Dedifferentiated amniotic fluid mesenchymal stem cell (primary cell): ENCODE measurements at regions not wholly inside any gene's neighbourhood (a gene's known extent, or its start where the extent isn't known, plus 50 kb on each side); places are given as distances from the start of the nearest gene placed in this dataset.

ENCODE experiments used
- DNase-seq: peaks from one replicate; pipeline ENCODE4 v3.0.0-alpha.2; 2016; ENCODE audit errors: extremely low spot score

DNA sequence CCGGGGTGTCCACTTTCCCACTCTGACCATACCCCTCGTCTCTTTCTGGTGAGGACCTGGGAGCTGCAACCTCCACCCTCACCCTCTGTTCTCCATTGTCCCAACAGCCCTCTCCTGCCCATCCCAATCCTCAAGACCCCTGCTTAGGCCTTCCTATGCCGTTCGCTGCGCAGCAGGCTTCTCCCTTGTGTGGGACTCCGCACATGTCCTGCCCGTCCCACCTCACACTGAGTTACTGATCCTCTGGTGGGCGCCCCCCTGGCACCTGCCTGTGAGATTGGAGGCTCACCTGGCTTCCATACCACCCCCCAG is 119.5 kb upstream of the SNTG2 start:
- no peak for DNase-seq

DNA sequence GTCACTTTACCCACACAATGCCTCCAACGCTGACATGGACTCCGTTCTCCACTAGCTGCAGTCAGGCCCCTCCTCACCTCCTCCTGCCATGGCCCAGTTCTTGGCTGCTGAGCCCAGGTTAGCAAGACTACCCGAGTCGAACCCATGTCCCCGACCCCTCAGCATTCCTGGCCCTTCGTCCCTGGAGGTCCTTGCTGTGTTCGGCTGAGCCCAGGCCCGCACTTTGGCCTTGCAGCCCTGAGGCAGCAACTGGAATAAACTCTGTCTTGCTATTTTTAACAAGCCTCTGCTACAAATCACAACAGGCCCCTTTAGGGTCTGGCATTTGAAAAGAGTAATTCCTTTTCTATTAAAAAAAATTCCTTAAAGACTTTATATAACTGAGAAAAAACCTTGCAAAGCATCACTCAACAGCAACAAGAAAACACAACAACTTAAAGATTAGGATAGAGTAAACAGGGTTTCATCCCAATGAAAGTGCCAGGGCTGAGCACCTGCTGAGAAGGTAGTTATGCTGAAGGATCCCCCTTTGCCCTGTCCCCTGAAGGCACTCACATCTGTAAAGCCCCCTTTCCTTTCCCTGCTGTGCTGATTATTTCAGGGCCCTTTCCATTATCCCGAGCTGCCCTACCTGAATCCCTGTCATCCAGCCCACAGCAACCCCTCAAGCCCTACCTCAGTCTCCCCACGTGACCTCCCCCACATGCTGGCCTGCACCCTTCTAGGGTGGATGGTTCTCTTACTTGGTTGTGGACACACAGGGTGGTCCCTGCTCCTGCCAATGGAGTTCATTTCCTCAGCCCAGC is 120.0 kb upstream of the SNTG2 start:
- DNase-seq = no peak

DNA sequence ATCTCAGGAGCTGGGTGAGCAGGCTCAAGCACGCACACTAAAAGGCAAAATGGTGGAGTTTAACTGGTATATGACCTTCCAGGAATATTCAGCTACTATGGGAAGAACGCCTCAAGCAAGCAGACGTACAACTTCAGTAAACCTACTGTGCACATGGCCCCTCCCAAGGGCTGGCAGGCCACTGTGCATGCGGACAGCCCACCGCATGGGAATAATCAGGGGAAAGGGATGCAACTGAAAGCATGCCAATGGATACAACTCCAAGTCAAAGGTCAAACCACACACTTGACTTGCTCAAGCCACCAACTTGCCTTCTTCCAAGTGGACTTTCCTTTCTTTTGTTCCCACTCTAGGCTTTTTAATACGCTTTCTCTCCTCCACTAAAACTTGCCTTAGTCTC is 121.6 kb upstream of the SNTG2 start:
- DNase-seq = no peak

DNA sequence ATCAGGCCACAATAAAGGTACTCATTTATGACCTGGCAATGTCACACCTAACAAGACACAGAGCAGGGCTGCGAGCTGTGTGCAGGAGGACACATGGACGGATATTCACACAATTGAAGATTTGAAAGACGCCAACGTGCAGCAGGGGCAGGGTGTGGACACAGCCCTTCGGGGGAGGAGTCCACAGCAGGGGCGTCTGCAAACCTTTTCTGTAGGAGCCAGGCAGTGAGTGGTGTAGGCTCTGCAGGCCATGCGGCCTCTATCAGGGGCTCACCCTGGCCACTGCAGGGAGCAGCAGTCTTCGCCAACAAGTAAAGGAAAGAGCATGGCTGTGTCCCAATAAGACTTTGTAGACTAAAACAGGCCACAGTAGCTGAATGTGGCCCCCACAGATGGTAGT is 125.7 kb upstream of the SNTG2 start:
- DNase-seq = no peak

DNA sequence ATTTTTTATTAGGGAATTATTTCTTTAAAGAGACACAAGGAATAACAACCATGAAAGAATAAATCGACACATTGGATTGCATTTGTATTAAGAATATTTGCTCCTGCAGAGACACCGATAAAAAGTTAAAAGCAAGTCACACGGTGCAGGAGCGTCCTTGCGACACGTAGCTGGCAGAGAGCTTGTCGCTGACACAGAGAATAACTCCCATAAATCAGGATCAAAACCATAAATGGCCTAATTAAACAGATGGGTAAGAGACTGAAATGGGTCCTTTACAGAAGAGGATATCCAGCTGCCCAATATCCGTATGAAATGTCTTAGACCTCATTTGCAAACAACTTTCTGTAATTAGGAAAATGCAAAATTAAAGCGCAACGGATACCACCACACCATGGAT is 126.1 kb upstream of the SNTG2 start:
- no peak for DNase-seq

DNA sequence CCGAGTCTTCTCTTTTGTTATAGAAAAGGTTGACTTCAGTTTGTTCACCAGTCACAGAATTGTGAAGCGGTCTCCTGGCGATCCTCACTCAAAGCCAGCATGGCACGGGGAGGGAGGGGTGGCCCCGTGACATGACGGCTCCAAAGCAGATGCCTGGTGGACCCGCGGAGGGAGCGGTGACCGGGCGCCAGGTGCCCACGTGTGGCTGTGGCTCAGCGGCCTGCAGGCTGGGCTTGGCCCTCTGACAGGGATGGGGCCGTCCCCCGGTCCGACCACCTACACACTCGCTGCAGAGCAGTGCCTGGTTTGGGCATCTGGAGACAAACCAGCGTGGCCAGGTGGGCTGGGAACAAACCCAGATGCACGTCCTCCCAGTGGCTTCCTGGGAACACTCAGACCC is 129.1 kb upstream of the SNTG2 start:
- DNase-seq = no peak

DNA sequence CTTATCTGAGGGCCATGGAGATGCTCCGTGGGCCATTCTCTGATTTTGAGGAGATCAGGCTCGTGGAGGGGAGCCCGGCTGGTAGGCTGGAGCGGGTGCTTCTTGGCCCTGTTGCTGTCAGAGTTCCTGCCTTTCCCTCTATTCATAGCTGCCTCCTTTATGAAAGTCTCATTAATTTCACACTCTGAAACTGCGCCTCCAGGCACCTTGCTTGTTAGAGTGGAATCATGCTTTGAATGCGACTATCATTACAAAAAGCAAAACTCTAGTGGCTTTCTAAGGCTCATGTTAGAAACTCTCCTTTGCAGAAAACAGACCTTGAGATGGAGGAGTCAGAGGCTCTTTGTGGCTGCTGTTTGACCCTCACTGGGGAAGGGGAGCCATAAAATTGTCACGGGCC is 131.0 kb upstream of the SNTG2 start:
- DNase-seq = no peak

DNA sequence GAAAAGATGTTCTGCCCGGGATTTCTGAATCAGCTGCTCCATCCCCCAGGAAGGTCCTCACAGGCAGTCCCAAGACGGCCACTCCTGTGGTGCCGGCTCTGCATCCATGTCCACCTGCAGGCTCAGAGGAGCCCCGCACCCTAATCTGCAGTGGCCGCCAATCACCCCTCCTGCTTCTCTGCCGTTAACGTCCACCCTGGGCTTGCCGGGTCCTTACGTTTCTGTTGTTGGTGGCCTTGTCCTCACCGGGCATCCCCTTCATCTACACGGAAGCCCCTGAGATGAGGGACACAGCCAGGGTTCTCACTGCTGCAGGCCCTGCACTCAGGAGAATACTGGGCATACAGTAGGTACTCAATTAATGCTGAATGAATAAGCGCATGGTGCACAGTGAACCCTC is 131.5 kb upstream of the SNTG2 start:
- DNase-seq = no peak

DNA sequence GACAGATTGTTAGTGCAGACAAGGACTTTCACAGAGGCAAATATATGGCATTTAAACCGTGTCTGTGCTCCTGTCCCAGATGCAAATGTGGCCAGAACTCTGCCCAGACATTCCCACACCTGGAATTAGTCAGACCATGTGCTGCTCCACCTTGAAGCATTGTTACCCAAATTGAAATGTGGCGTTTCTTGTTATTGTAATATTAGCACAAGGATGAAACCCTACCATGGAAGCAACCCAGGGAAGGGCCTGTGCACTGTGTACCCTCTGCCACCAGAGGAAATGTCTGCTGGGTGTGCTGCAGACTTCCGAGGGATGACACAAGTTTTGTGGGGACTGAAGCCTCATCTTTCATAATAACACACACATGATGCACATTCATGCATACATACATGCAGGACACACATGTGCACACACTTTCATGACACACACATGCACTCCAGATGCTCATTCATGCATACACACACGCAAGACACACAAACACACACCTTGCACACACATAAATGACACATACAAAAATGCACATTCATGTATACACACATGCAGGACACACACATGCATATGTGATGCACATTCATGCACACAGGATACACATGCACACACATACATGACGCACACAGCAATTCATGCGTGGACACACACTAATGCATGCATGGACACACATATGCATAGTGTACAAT is 133.2 kb upstream of the SNTG2 start:
- DNase-seq = no peak

DNA sequence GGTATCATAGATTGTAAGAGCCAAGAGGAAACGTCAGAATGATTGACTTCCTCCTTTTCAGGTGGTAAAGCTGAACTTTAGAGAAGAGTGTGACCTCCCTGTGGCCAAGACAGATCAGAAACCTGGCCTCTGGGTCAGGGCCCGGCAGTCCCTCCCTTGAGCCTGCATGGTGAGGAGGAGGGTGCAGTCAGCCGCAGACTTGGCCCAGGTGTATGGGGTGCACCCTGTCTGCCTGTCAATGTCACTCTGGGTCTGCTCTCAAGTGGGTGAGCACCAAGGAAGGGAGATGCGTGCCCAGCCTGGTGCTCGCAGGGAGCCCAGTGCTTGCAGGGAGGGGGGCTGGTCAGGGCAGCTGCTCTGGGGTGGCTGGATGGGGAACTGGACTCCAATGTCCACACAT is 134.4 kb upstream of the SNTG2 start:
- DNase-seq = no peak

DNA sequence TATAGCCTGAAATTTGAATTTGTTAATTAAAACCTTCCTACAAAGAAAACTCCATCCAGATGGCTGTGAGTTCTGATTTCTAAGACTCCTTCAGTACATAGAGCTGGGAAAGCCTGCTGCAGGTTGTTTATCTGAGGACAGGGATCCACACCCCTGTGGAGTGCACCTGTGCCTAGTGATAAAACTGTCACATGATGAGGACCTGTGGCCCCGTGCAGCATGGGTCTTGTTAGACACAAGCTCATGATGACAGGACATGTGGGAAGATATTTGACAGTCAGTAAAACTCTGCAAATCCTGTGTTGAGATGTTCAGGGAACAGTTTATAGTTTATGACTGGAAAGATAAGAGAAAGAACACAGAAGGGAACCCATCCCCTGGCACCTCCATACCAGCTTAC is 133.2 kb upstream of the TMEM18 start:
- no peak for DNase-seq

DNA sequence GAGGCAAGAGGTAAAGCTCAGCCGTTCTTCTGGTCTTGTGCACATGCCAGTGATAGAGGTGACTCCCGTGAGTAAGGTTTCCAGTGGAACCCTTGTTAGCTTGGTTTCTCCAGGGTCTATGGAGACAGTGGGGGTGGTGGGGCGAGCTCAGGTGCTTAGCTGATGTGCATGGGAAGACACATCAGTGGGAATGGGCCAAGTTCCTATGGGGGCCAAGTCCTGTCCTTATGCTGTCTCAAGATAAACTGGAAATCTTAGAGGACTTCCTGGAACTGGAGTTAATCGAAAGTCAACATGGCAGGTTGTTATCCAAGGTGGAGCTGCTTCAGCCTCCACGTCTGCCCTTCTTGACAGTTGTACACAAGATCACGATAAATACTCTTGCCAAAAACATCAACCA is 130.1 kb upstream of the TMEM18 start:
- no peak for DNase-seq

DNA sequence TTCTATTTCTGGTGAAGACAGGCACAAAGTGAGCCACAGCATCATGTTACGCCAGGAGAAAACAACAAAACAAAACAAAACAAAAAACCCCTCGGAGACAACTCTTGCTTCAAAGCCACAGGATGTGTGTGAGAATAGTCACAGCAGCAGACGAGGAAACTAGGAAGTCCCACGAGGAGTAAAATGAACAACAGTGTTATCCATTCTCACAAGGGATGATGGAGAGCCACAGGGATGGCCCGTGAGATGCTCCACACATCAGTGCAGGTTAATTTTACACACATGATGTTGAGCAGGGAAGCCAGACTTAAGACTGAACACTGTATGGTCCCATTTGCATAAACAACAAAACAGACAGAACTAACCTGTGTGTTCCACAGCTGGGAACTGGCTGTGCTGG is 128.5 kb upstream of the TMEM18 start:
- no peak for DNase-seq

DNA sequence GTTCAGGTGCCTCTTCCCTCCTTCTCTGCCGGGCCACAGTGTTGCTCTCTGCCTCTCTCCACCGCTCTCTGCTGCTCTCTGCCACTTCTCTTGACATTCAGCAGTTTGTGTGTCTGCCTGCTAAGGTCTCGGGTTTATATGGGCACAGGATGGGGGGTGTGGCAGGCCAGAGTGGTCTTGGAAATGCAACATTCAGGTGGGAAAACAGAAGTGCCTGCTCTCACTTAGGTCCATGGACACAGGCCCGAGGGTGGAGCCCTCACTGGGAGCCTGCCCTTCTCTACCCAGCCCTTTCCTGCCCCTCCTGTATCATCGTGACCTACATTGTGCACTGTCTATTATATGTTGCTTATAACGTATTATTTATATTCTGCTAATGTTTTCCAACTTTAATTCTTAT is 120.8 kb upstream of the TMEM18 start:
- no peak for DNase-seq

DNA sequence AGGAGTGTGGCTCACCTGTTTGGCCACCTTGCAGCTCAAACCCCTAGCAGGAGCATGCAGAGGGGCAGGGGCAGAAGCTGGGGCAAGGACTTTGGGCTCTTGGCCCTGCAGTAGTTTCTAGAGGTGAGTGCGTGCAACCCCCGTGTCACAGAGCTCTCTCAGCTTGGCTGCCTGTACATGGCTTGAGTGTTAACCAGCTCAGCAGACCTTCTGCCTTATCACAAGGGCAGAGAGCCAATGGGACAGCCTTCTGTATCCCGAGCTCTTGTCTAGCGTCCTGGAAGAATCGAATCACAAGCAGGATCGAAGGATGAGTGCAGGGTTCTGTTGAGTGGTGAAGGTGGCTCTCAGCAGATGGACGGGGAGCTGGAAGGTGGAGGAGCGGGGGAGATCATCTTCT is 120.3 kb upstream of the TMEM18 start:
- DNase-seq = no peak

DNA sequence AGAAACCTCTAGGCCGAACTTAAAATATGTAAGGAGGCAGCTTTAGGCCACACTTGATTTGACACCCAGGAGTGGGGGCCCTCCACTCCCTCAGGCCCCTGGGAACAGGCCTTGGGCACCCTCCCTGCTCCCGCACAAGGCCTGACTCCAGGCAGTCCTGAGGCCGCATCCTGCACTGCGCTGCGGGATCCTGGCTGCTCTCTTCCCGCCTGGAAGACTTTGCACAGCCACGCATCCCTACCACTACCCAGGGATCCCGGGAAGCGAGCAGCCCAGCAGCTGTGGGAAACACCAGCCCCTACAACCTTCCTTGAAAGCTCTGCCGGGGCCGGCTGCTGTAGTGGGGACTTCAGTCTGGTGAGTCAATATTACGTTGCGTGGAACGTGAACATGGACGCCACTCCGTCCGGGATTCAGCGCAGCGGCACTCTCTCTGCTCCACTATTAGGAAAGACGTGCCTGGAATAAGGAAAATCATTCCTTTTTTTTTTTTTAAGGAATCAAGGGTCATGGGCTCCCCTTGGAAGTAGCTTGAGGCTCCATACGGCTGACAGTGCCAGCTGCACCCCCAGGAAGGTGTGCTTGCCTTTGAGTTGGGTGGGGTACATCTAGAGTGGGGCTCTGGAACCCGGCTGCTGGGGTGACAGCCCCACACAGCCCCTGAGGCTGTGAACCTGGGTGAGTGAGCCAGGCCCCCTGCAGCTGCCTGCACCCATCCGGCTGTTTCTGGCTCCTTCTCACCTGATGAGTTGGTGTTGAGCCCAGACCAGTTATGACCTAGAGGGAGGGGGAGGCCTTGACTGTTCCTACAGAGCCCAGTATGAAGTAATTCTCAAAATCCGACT is 119.2 kb upstream of the TMEM18 start:
- DNase-seq = no peak

DNA sequence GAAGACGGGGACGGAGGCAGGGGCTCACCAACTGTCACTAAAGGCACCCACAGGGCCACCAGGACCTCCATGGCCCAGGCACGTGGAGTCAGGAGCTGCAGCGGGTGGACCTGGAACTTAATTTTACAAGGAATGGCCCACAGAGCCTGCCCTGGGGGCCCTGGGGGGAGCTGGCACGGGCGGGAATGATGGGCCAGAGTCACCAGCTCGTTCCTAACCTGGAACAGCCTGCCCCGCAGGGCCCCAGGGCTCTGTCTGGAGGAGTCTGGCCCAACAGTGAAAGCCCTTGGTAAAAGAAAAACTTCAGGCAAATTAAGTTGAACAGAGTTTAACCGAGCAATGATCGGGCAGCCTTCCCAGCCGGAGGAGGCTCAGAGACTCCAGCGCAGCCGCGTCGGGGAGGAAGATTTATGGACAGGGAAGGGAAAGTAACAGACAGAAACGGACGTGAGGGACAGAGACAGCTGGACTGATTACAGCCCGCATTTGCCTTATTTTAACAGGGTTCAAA is 118.4 kb upstream of the TMEM18 start:
- no peak for DNase-seq

DNA sequence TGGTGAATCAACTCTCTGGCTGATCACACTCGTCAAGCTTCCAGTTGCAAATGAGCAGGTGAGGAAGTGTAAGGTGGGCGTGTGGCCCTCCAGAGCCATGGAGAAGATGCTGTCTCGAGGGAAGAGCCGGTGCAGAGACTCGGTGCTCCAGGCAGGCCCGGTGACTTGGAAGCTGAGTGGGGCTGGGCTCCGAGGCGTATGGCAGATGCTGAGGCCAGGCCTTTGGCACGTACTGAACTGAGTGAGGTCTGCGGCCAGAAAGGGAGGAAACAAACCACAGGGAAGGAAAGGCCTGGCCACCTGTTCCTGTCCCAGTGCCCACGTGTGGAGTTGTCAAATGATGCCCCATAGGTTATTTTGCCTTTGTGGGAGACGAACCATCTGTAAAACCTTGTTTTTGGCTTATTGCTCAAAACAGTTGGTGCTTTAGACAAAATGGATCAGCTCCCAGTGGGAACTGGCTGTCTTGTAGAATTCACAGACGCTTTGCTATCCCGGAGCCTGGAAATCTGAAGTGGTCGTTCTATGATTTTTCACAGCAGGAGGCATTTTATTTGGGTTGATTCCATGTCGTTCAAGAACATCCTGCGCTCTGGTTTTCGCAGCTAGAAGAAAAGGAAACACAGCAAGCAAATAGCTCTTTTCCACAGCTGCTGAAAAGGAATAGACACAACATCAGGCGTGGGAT is 117.5 kb upstream of the TMEM18 start:
- no peak for DNase-seq

DNA sequence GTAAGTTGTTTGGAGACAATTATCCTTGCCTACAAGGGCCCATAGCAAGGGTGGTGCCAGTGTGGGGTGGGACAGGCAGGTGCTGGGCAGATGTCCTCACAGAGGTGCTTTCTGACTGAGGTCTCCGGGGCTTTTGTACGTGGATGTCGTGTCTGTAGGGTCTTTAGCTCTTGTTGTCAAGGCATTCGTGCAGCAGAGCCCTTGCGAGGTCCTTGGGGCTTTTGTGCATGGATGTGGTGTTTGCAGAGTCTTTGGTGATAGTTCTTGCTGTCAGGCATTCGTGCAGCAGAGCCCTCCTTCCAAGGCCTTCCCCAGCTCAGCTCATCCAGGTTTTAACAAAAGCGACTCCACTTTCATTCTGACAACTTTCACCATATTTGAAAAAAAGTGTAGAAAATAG is 116.0 kb upstream of the TMEM18 start:
- no peak for DNase-seq

DNA sequence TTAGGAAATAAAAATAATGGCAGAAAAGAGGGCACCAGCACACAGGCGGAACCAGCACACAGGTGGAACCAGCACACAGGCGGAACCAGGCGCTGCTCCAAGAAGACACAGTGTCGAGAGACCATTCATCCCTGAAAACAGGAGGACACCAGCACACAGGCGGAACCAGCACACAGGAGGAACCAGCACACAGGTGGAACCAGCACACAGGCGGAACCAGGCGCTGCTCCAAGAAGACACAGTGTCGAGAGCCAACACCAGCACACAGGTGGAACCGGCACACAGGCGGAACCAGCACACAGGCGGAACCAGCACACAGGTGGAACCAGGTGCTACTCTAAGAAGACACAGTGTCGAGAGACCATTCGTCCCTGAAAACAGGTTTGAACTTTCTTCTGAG is 115.5 kb upstream of the TMEM18 start:
- no peak for DNase-seq

DNA sequence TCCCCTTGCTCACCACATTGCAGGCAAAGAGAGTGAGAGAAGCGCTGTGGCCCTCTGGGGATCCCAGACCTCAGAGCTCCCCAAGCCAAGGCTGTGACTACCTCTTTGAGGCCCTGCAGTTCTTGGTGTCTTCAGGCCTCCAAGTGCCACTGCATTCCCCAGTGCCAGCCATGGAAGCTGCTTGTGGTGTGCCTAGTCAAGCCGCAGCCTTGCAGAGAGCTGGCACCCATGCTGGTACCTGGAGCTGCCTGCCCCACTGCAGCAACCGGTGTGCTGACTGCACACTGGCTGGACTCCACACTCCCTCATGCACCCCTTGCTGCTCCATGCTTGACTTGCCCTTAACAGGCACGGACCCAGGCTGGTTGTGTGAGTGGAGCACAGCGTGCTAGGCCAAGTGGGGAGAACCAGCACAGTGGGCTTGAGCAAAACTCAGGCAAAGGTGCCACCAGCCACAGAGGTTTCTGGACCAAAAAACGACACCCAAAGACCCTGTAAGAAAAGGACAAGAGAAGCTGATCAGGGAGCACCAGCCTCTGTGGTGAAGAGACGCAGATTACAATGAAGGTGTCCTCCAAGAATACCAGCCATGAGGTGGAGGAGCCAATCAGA is 113.5 kb upstream of the TMEM18 start:
- DNase-seq = no peak

DNA sequence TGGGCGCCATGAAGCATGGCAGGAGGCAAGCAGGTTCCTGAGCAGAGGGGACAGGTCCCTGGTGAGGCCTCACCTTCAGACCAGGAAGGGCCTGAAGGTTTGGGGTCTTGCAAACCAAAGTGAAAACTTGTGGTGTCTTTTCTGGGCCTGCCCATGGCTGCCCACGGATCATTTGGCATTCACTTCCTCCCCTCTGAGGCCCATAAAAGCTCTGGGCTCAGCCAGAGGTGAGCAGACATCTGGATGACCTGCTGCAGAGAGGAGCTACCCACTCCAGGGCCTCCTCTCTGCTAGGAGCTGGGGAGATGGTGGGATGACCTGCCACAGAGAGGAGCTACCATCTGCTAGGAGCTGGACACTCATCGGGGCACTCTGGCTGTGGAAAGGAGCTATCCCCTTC is 112.9 kb upstream of the TMEM18 start:
- no peak for DNase-seq
